Cardiac septum (tissue), 1 donor: ENCODE measurements at regions not wholly inside any gene's neighbourhood (a gene's known extent, or its start where the extent isn't known, plus 50 kb on each side); places are given as distances from the start of the nearest gene placed in this dataset.

Experiments
- DNase-seq: peaks from one replicate; pipeline ENCODE4 v3.0.0-alpha.2; 2020; ENCODE audit warnings: low spot score
- intact Hi-C: fragments of 100-400 bp; cut with DNase I; formaldehyde crosslinking; loops from one replicate; pipeline ENCODE4 v1.14.0; 2022
- donor health status: DM: no; HTN: no; CAD: no.

- DNase-seq = no peak
- intact Hi-C loops = no loop called here
Measured at GRCh38 chr2:13109516-13109915, 392.8 kb downstream of the TRIB2 start.

GRCh38 chr2:13110825-13111224 is 394.1 kb downstream of the TRIB2 start:
- intact Hi-C loops = no loop called here
- DNase-seq = no peak

- DNase-seq = no peak
- intact Hi-C loops = no loop called here
Measured at GRCh38 chr2:13113002-13113401, 396.3 kb downstream of the TRIB2 start.

DNA sequence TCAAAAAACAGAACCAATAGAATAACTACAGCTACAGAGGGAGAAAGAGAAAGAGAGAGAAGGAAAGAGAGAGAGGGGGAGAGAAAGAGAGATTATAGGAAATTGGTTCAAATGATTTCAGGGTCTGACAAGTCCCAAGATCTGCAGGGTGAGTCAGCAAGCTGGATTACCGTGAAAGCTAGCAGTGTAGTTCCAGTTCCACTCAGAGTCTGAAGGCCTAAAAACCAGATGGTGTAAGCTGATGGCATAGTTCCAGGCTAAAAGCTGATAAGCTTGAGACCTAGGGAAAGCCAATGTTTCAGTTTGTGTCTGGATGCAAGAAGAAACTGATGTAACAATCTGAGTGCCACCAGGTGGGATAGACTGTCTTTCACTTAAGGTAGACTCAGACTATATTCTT is 397.7 kb downstream of the TRIB2 start:
- no peak for DNase-seq
- intact Hi-C loops = no loop called here

GRCh38 chr2:13115643-13116042 is 398.9 kb downstream of the TRIB2 start:
- intact Hi-C loops = no loop called here
- no peak for DNase-seq

- intact Hi-C loops = no loop called here
- no peak for DNase-seq
Measured at GRCh38 chr2:13121096-13121495, 404.4 kb downstream of the TRIB2 start.

- no peak for DNase-seq
- intact Hi-C loops = no loop called here
Measured at GRCh38 chr2:13128139-13128538, 411.4 kb downstream of the TRIB2 start.

DNA sequence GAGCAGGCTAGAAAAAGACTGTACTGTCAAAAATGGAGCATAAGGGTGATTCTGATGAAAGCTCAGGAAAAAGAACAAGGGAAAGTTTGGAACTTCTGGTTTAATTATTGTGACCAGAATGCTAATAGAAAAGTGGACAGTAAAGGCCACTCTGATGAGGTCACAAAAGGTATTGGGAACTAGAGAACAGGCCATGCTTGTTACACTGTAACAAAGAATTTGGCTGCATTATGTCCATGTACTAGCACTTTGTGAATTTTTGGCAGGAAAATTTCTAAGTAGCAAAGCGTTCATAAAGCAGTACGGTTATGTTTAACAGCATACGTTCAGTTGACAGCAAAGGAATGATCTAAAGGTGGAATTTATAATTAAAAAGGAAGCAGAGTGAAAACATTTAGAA is 418.6 kb downstream of the TRIB2 start:
- intact Hi-C loops = no loop called here
- DNase-seq = no peak

DNA sequence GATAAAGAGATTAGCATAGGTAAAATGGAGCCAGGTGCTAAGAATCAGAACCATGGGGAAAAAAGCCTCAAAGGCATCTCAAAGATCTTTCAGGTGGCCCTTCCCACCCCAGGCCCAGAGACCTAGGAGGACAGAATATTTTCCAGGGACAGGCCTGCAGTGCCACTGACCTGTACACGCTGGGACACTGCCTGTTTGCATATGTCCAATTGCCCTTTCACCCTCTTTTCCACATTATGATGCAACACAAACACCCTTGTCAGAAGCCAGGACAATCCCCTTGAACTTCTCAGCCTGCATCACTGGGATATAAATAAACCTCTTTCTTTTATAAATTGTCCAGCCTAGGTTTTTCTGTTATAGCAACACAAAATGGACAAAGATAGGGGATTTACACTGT is 419.1 kb downstream of the TRIB2 start:
- intact Hi-C loops = no loop called here
- DNase-seq = no peak

DNA sequence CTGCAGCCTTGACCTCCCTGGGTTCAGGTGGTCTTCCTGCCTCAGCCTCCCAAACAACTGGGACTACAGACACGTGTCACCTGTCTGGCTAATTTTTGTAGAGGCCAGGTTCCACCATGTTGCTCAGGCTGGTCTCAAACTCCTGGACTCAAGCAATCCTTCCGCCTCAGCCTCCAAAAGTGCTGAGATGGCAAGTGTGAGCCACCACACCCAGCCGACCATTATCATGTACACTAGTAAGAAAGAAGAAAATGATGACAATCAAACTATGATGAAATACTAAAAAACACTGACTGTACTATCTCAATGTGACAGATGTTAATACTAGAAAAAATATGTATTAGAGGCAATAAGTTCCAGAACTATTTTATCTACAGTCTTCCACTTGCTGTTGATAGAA is 420.9 kb downstream of the TRIB2 start:
- intact Hi-C loops = no loop called here
- no peak for DNase-seq

DNA sequence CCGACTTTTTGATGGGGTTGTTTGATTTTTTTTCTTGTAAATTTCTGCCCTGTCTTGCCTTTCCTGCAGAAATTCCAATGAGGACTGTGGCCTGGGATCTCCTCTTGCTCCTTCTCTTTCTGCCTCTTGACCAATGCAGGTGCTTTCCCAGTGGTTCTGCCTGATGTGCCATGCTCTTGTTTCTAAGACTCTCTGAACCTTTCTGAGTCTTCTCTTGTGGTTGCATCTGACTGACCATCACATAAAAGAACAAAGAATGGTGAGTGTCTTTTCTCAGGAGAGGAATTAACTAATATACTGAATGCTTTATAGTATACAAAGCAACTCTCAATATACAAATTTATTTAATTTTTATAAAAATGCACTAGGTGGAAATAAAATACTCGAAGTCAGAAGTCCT is 424.6 kb downstream of the TRIB2 start:
- no peak for DNase-seq
- intact Hi-C loops = no loop called here

GRCh38 chr2:13143451-13143850 is 426.7 kb downstream of the TRIB2 start:
- intact Hi-C loops = no loop called here

DNA sequence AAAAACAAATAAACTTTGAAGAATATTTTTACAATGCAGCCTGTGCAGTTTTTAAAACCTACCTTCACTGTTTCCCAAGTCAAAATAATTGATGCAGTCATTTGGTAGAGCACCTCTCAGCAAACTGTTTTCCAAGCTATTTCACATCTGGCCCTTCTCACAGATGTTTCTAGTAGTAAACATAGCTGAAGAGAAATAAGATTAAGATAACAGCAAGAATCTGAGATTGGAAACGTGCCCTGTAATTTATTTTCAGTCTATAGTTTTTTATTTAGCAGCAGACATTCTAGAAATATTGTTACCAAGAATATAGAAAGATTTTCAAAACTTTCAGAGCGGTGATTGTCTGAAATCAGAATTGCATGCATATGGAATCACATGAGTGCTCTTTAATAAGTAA is 440.2 kb downstream of the TRIB2 start:
- intact Hi-C loops = no loop called here

More at GRCh38 chr2:13143451-13143850, 426.7 kb downstream of the TRIB2 start:
- no peak for DNase-seq

DNA sequence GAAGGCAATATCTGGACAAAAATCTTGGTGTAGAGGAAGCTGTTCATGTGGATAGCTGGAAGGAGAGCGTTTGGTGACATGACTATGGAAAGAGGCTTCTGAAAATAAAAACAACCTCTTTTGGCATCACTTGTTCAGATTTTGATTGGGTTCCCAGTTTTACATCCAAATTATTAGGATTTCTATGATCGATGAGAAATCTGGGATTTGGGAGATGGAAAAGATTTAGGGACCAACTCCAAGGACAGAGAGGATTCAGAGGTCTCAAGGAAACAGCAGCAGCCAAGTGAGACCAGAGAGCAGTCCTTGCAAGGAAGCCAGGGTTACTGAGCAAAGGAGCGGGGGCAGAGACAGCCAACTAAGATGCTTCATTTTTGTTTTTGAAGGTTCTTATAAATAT is 441.7 kb downstream of the TRIB2 start:
- intact Hi-C loops = no loop called here
- no peak for DNase-seq

More for the DNA sequence above, 440.2 kb downstream of the TRIB2 start:
- no peak for DNase-seq

- no peak for DNase-seq
- intact Hi-C loops = no loop called here
Measured at GRCh38 chr2:13180729-13181128, 464.0 kb downstream of the TRIB2 start.

GRCh38 chr2:13193075-13193474 is 476.3 kb downstream of the TRIB2 start:
- DNase-seq = no peak
- intact Hi-C loops = no loop called here

DNA sequence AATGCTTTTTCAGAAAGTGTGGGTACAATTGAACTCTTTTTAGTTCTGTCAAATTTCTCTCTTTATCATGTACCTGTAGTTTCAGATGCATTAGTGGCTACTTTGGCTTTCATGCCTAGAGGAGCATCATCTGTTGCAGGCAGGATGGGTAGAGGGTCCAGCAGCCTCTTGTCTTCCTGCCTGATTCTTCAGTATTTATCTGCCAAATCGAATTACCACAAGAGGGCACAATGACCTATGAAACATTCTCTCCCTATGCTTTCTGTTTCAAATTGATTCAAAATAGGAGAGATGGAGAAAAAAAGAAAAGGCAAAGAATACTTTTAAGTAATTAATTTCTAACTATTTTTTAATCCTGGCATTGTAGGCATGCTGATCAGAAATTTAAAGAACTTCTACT is 477.2 kb downstream of the TRIB2 start:
- intact Hi-C loops = no loop called here
- DNase-seq = no peak

GRCh38 chr2:13195270-13195669 is 478.5 kb downstream of the TRIB2 start:
- no peak for DNase-seq
- intact Hi-C loops = no loop called here

DNA sequence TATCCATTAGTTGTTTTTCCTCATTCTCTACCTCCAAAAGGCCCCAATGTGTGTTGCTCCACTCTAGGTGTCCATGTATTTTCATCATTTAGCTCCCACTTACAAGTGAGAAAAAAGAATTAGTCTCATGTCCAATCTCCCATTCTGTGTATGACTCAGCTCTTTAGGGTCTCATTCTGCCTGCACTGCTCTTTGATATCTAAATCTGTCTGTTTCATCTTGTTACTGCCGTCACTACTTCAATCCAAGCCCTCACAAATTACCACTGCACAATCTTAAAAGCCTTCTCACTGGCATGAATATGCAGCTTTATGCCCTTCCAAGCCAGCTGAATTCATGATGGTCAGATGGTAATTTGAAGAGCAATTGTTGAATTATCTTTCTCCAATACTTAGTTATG is 480.5 kb downstream of the TRIB2 start:
- intact Hi-C loops = no loop called here
- DNase-seq = no peak

DNA sequence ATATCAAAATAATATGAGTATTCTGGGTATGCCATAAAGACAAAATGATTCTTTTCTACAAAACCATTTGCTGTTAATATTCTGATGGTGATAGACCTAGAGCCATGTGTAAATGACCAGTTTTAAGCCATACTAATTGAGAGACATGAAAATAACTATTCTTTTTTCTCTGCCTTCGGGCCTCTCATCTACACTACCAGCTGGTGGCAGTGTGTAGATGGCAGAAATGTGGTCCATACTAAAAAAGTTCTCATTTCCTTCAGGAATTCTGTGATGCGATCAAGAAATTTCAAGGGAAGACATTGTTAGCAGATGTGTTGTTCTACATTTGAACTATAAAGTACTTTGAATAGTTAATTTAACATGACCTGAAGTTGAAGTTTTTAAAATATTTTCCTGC is 485.2 kb downstream of the TRIB2 start:
- DNase-seq = no peak
- intact Hi-C loops = no loop called here

DNA sequence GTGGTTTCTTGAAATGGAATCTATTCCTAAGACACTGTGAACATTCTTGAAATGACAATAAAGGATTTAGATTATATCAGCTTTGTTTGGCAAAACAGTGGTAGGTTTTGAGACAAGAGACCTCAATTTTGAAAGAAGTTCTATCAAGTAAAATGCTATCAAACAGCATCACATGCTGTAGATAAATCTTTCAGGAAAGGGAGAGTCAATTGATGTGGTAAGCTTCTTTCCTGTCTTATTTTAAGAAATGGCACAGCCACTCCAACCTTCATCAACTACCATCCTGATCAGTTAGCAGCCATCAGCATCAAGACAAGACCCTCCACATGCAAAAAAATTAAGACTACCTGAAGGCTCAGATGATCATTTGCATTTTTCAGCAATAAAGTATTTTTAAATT is 495.4 kb downstream of the TRIB2 start:
- intact Hi-C loops = no loop called here
- no peak for DNase-seq

DNA sequence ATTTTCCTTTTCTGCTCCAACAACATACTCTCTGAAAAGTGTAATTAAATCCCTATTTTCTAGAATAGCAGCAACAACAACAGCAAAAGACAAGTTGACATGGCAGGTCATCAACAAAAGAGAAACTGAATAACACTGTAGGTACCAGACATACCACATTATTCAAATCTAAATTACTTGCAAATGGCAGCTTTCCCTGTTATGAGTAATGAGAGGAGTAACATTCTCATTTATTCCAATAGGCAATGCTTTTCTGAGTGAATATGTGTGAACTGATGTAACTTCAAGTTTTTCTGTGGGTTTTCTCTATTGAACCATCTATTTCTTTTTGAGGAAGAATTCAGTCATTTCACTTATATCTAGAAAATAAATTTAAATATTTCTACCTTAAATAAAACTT is 501.5 kb downstream of the TRIB2 start:
- intact Hi-C loops = no loop called here
- DNase-seq = no peak

DNA sequence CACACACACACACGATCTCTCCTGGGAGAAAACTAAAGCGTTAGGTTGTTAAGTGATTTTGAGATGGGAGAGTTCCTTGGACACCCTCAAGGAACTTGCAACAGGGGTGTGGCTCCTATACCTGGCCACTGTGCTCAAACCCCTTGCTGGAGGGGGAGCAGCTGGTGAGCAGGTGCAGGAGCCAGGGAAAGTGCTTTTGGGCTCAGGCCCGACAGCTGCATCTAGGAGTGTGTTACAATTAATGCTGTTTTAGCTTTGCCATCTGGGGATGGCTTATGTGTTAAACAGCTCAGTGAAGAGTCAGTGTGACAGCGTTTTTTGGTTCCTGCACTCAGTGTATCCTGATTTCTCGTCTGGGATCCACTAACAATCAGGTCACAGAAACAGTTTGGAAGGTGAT is 510.8 kb downstream of the TRIB2 start:
- intact Hi-C loops = no loop called here
- DNase-seq = no peak
